ENCODE measurements at regions not wholly inside any gene's neighbourhood (a gene's known extent, or its start where the extent isn't known, plus 50 kb on each side); places are given as distances from the start of the nearest gene placed in this dataset.
"Not testable (repeated sequence)": the region's sequence is repeated elsewhere in the genome, so short reads cannot be mapped to it uniquely, and the experiment has no call there.

DNA sequence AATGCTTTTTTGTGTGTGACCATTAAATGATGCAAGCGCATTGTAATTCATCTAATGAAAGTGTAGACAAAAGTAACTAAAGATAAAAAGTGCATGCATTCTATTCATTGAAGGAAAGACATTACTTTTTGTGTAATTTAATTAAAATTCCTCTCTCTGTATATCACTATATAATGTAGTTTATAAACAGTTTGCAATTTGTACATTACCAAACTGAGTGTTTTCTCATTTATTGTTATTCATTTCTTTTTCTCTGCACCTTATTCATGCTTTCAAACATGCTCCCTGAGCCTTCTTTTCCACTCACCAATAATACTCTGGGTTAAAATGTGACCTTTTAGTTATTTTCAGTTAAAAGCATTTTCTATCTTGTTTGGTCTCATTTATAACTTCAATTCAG is 713.7 kb upstream of the AADAT start:
- Mint-ChIP-seq H3K4me3 (ENCODE audit: unreplicated experiment) (no peak overlapping the region), H3K27ac (ENCODE audit: unreplicated experiment) (no peak overlapping the region)

DNA sequence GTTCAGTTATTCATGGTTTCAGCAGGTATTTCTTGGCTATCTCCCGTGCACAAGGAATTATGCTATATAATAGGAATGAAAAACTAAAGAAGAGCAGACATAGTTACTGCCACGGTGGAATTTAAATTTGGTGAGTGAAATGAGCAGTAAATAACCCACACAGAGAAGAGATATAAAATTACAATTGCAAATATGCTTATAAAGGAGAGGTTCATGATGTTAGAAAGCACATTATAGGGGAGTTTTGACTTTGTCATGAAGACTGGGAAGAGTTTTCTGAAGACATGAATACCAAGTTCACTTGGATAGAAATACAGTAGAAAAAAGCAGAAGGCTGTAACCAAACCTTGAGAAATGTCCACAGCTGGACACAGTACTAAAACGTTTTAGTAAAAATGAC is 712.0 kb upstream of the AADAT start:
- Mint-ChIP-seq H3K9me3 (ENCODE audit: low read depth) (peaks cover 4% of the 10 kb centered on the region), H3K4me3 (ENCODE audit: unreplicated experiment) (no peak overlapping the region), H3K4me1 (ENCODE audit: low read depth) (no peaks in the 10 kb centered on the region), H3K36me3 (ENCODE audit: low read depth) (no peaks in the 10 kb centered on the region), H3K27me3 (ENCODE audit: low read depth) (peaks cover 7% of the 10 kb centered on the region), H3K27ac (ENCODE audit: unreplicated experiment) (no peak overlapping the region)
- no peak for TF ChIP-seq CTCF (IDR thresholded peaks at IDR 0.05)
- DNase-seq (ENCODE audit: low spot score) = no peak

More for the DNA sequence above, 713.7 kb upstream of the AADAT start:
- Mint-ChIP-seq H3K9me3 (ENCODE audit: low read depth) (no peaks in the 10 kb centered on the region), H3K4me1 (ENCODE audit: low read depth) (no peaks in the 10 kb centered on the region), H3K27me3 (ENCODE audit: low read depth) (peaks cover 11% of the 10 kb centered on the region), H3K36me3 (ENCODE audit: low read depth) (no peaks in the 10 kb centered on the region)
- DNase-seq (ENCODE audit: low spot score) = no peak
- TF ChIP-seq CTCF (IDR thresholded peaks at IDR 0.05) = no peak

- no peak overlapping the region for H3K27ac Mint-ChIP-seq (ENCODE audit: unreplicated experiment)
- TF ChIP-seq CTCF (IDR thresholded peaks at IDR 0.05) = no peak
- peaks cover 4% of the 10 kb centered on the region for H3K27me3 Mint-ChIP-seq (ENCODE audit: low read depth)
- peaks cover 4% of the 10 kb centered on the region for H3K9me3 Mint-ChIP-seq (ENCODE audit: low read depth)
- H3K4me1 Mint-ChIP-seq (ENCODE audit: low read depth) = no peaks in the 10 kb centered on the region
- H3K4me3 Mint-ChIP-seq (ENCODE audit: unreplicated experiment) = no peak overlapping the region
- no peak for DNase-seq (ENCODE audit: low spot score)
- H3K36me3 Mint-ChIP-seq (ENCODE audit: low read depth) = no peaks in the 10 kb centered on the region
These were observed 704.8 kb upstream of the AADAT start for GRCh38 chr4:170794525-170794924.

- H3K27me3 Mint-ChIP-seq (ENCODE audit: low read depth); H3K9me3 Mint-ChIP-seq (ENCODE audit: low read depth); H3K4me1 Mint-ChIP-seq (ENCODE audit: low read depth); H3K36me3 Mint-ChIP-seq (ENCODE audit: low read depth); H3K27ac Mint-ChIP-seq (ENCODE audit: unreplicated experiment); DNase-seq (ENCODE audit: low spot score): not testable (repeated sequence)
- peak overlapping the region; percentile 68 for H3K4me3 Mint-ChIP-seq (ENCODE audit: unreplicated experiment)
These were observed 698.8 kb upstream of the AADAT start for GRCh38 chr4:170788540-170789051.

- Mint-ChIP-seq H3K4me3 (ENCODE audit: unreplicated experiment) (no peak overlapping the region), H3K9me3 (ENCODE audit: low read depth) (no peaks in the 10 kb centered on the region), H3K27me3 (ENCODE audit: low read depth) (peaks cover 2% of the 10 kb centered on the region), H3K36me3 (ENCODE audit: low read depth) (no peaks in the 10 kb centered on the region), H3K4me1 (ENCODE audit: low read depth) (peaks cover 3% of the 10 kb centered on the region), H3K27ac (ENCODE audit: unreplicated experiment) (no peak overlapping the region)
- TF ChIP-seq CTCF (IDR thresholded peaks at IDR 0.05) = no peak
- no peak for DNase-seq (ENCODE audit: low spot score)
These were observed 687.9 kb upstream of the AADAT start for GRCh38 chr4:170777663-170778062.

GRCh38 chr4:170776983-170777382 is 687.2 kb upstream of the AADAT start:
- Mint-ChIP-seq H3K27ac (ENCODE audit: unreplicated experiment) (no peak overlapping the region), H3K4me3 (ENCODE audit: unreplicated experiment) (no peak overlapping the region), H3K36me3 (ENCODE audit: low read depth) (no peaks in the 10 kb centered on the region), H3K27me3 (ENCODE audit: low read depth) (peaks cover 3% of the 10 kb centered on the region), H3K4me1 (ENCODE audit: low read depth) (peaks cover 3% of the 10 kb centered on the region), H3K9me3 (ENCODE audit: low read depth) (no peaks in the 10 kb centered on the region)
- no peak for TF ChIP-seq CTCF (IDR thresholded peaks at IDR 0.05)
- no peak for DNase-seq (ENCODE audit: low spot score)

Data from chondrocyte (in vitro differentiated cells).